NCI-H69 (cell line): ENCODE measurements at regions not wholly inside any gene's neighbourhood (a gene's known extent, or its start where the extent isn't known, plus 50 kb on each side); places are given as distances from the start of the nearest gene placed in this dataset.

Source experiments
- DNase-seq: peaks from one replicate; lab custom pipeline; 2025; lab: John Stamatoyannopoulos, UW

DNA sequence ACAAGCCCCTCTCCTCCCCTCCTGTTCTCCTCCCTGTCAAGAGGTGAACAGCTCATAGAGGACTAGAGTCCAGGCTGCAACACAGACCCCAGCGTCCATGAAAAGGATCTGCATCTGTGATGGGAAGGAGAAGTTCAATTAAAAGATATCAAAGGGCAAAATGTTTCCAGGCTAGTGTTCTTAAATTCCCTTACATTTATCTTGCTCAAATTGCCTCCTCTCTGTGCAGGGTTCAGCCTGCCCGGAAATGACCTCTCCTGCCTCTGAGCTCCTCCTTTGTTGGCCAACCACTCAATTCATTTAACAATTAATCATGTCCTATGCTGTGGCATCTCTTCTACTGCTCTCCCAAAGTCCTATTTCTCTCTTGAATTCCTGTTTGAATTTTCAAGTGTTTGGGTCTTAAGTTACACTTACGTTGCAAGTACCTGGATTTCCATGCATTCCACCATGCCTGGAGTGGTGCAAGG, 105.3 kb downstream of the TSN start:
- no peak for DNase-seq

DNA sequence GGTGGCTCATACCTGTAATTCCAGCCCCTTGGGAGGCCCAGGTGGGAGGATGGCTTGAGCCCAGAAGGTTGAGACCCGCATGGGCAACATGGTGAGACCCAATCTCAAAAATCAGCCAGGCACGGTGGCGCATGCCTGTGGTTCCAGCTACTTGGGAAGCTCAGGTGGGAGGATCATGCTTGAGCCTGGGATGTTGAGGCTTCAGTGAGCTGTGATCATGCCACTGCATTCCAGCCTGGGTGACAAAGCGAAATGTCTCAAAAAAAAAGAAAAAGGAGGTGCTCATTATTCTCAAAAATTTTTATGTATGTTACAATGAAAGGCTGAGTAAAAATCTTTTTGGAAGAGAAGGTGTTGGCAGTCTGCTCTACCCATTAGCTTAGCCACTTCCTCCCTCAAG, 106.8 kb downstream of the TSN start:
- DNase-seq = no peak

DNA sequence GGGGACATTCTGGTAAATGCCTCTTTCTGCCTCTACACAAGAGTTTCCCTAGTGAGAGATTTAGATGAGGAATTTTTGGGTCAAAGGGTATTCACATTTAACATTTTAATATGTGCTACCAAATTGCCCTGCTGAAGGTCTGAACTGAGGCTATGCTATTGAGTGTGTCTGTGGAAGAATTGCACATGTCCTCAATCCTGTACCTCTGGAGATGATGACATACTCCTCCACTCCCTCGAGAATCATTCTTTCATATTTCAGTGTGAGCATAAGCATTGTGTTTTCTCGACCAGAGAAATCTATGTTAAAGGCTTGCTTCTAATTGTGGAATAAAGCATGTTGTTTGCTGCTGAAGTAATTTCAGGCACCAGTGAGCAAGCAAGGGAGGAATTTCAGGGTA, 110.5 kb downstream of the TSN start:
- DNase-seq = no peak

DNA sequence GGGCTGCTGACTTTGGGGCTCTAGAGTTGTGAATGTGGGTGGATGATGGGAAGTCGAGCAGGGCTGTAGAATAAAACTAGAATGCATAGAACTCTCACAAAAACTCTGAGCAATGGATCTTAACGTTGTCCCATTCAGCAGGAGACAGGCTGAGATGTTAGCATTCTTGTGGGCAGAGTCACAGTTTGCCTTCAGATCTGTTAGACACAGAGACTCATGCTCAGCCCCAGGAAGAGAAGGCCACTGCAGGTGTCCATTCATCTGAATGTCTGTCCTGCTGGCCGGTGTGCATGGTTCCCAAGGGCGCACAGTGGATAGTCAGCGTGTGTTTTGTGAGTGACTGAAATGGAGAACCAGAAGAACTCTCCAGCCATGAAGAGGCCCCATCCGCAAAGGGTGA, 111.3 kb downstream of the TSN start:
- no peak for DNase-seq

DNA sequence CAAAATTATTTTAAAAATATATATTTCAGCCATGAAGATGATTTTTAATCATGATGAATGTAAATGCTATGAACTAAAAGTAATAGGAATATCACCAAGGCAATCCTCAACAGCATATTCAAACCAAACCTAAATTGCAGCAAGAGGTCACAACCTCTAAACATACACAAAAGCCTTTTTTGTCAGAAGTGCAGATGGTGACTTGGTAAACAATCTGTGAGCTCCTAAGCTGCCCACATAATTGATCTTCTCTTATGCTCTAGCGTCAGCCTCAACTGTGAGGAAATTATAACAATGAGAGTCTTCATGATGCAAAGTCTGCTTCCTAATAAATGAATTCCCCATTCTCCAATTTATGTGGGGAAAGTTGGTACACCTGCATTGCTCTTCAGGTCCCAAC, 113.2 kb downstream of the TSN start:
- peak; percentile 86 for DNase-seq

DNA sequence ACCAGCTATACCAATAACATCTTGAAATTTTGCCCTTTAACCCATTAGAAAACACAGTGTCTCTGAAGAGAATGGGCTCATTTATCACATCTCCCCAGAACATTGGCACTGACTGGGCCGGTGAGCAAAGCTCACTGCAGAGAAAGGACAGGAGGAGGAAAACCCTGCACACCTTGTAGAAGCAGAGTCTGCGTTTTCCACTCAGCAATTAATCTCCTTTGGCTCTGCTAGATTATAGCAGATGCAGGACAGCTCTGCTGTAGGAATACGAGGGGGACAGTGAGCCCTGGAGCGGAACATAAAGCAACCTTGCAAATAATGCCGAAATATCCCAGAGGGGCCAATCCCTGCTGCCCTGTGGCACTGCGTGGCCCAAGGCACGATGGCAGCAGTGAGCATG, 113.9 kb downstream of the TSN start:
- peak; percentile 64 for DNase-seq

DNA sequence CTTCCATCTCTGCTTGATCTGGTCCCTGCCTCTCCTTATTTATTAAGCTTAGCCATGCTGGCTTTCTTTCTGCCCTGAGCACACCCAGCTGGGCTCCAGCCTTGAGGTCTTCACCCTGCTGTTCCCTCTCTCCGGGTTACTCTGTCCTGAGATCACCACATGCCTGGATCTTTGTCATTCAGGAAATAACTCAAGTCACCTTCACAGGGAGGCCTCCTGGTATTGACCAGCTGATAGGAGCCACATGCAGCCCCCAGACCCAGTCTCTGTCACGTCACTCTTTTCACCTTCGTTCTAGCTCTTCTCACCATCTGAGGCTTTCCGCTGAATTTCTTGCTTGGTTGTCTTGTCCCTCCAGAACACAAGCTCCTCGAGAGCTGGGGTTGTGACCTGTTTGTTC, 114.4 kb downstream of the TSN start:
- DNase-seq = no peak

DNA sequence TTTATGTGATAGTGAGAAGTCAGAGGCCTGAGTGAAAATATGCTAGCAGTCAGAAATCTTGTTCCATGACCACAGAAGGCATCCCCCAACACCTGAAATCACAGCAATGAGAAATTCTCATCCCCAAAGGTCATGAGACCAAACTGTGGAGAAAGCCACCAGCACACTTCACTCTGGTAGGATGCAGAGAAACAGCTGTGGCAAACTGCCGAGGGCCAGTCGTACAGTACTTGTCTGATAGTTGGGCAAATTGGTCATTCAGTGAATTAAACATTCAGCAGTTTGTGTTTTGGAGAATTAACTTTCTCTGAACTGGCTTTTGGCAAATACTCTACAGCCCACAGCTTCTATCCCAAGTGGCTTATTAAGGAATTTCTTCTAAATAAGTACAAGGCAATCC, 117.2 kb downstream of the TSN start:
- no peak for DNase-seq

DNA sequence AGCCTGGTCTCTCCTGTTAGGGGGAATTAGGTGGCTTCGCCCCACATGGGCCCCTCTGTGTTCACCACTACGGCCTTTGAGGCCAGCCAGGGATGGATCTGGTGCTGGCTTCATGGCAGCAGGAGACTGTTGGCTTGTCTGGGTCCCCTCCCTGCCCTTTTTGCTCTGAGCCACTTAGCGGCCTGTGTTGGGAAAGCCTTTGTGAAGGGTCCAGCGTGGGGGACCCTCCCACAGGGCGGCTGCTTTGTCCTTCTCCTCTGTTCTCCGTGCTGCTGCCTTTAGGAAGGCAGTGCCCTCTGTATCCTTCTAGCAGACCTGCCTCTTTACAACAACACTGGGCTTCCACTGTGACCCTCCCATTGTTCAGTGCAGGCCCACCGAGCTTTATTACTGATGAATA, 118.4 kb downstream of the TSN start:
- no peak for DNase-seq

DNA sequence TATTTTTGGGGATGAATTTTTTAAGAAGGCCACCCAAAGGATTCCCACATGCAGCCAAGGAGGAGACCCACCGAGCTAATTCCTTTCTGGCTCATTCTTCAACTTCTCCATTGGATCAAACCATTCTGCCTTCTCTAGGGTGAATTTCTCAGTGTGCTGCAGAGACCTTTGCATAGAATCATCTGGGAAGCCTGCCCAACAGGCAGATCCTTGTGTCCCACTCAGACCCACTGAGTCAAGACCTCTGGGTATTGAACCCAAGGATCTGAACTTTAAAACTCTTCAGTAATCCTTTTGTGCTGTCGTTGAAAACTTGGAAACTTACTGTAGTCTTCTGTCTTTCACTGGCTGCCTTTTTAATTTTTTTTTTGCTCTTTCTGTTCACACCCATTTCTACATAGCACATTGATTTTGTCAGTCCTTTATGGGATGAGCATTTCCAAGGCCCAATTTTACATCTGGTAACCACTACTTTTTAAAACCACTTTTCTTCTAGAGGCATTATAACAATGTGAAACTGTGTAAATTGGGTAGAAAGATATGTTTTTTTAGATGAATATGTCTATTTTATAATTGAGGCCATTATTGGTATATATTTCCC, 120.2 kb downstream of the TSN start:
- DNase-seq = no peak

DNA sequence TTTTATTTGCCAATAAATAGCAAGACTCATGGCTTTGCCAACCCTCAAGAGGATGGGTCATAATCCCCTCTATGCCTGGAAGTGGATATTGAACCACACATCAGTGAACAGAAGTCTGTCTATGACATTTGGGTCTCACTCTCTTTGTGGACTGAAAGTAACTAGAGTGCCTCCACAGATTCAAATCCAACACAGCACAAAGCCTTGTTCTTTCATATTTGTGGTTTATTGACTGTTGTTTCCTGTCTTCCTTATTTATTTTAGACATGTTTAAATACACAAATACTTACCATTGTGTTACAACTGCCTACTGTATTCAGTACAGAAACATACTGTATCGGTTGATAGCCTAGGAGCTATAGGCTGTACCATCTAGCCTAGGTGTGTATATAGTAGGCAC, 121.9 kb downstream of the TSN start:
- DNase-seq = no peak

DNA sequence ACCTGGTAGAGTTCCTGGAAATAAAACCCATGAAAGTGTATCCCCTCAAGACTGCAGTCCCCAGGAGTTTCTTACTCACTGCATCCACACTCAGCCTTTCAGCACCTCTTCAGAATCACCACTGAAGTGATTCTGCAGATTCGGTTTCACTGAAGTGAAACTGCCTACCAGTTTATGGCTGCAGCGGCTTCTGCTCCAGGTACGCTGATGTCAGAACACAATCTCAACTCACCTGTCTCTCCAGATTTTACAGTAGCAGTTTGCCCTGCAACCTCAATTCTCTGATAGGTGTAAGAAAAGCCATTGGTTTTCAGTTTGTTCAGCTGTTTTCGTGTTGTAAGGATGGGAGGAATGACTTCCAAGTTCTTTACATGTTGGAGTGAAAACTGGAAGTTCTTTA, 124.8 kb downstream of the TSN start:
- DNase-seq = no peak

DNA sequence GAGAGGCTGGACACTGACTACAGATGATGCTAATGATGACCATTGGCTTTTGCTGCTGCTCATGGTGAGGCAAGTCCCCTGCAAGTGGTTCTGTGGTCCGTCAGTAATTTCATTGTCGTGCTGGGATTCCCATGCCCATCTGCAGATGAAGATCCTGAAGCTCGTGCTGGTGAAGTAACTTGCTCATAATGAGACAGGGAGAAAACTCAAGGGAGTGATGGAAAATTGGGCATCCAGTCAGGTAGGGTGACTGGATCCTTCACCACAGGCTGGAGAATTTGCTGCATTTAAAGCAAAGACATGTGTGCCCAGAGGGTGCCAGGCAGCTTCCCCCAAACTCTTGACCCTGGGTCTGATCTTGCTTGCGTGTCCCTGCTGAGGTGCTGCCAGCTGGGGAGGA, 125.6 kb downstream of the TSN start:
- DNase-seq = no peak

DNA sequence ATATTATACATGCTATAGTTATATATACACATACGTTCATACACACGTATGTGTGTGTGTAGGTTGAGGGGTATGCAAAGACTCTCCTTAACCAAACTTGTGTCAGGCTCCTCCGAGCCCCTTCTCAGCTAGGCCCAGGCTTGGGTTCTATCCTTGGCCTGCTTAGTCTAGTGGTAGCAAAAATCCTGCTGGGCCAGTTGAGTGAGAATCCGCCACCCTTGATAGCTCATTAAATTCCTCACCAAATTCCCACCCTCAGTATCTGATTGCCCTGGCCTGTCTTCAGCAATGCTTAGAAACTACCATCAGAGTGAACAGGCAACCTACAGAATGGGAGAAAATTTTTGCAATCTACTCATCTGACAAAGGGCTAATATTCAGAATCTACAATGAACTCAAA, 126.5 kb downstream of the TSN start:
- DNase-seq = no peak

DNA sequence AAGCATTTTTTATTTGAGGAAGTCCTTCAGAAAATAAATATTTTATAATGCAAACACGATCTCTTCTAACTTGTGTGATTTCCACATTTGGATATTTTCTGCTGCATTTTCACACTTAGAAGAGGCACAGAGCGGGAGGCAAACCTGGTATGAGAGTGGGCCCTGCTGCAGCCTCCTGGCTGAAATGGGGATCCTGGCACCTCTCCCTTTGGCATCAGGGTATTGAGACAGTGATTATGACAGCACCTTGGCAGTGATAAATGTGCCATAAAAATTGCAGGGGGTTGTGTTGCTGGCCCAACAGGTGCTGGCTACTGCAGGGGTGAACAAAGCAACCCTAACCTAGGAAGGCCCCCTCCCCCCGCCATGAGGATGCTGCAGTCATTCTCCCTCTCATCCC, 128.6 kb downstream of the TSN start:
- peak; percentile 61 for DNase-seq

DNA sequence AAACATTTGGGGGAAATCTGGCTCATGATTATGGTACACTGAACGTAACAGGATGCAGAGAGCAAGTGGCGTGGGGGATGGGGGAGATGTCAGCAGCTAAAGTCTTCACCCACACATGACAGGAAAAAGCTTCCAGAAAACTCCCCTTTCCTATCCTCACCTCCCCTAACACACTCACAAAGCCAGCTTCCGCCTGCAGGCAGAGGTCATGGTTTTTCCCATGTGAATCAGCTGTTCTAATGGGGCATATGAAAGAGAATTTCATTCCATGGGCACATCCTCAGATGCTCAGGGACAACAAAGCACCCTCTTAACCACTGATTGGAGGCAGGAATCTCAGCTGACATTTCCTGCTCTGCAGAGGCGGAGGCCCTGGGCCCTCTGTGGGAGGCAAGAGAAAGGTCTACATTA, 129.1 kb downstream of the TSN start:
- DNase-seq = peak; percentile 66

DNA sequence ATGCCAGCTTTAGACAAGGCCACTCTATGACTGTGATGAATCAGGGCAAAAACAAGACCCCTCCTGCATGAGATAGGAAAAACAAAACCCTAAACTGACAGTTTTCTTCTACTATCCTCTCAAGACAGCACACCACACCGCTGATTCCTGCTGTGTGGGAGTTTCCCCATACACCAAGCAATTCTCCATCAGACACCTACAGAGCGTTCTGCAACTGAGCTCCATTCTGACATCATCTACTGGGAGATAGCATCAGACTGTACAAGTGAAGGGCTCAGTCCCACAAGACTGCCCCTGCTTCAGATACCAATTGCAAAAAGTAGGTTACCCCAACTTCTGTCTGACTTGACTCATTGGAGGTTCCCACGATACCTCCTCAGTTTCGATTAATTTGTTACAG, 130.6 kb downstream of the TSN start:
- no peak for DNase-seq

DNA sequence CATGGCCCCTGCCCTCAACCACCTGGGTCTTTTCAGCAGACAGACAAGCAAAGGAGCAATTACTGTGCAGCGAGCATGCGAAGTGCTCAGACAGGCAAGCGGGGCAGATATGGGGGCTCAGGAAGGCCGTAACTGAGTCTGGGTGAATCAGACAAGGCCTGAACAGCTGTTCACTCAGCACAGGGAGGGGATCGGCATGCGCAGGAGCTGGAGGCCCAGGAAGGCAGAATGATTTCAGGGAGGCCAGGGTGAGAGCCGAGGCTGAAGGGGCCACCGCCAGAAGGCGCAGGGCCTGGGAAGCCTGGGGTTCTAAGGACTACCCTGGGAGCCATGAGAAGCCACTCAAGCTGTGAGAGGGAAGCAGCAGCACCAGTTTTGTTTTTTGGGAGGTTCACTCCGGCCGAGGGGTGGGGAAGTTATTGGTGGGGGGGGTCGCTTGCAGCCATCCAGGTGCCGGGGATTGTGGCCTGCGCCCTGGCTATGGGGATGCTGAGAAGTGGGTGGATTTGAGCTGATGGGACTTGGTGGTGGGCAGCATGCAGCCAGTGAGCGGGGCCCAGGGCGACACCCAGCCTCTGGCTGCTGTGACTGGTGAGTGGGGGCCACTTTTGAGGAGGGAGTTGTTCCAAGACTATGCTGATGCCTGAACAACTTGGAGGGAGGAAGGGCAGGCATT, 132.2 kb downstream of the TSN start:
- no peak for DNase-seq

DNA sequence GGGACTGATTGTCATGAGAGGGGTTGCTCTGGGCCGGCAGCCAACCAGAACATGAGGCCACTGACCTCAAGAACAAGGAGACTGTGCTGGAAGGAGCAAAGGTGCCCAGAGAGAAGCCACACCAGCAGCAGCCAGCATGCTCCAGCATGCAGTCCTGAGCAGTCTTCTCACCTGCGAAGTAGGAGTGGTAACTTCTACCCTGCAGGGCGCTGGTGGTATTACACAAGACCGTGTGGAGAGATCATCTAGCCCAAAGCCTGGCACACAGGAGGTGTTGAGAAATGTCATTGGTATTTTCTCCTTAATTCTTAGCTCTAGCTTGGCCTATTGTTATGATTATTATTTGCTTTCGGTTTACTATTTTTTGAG, 132.7 kb downstream of the TSN start:
- peak; percentile 34 for DNase-seq

DNA sequence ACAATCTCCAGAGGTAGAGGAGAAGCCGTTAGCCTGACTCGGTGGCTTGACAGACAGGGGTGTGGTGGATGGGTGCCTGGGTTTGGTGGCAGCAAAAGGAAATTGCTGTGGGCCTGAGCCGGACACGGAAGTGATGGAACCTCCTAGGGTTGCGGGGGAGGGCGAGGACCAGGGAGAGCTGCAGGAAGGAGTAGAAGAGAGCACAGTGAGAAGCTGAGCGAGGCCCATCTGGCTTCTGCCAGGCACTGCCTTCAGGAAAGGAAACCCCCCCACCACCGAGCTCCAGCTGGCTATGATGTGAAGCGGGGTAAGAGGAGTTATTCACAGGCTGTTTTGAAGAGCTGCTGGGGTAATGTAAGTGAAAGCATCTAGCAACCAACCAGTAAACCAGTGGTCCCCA, 134.6 kb downstream of the TSN start:
- DNase-seq = no peak

DNA sequence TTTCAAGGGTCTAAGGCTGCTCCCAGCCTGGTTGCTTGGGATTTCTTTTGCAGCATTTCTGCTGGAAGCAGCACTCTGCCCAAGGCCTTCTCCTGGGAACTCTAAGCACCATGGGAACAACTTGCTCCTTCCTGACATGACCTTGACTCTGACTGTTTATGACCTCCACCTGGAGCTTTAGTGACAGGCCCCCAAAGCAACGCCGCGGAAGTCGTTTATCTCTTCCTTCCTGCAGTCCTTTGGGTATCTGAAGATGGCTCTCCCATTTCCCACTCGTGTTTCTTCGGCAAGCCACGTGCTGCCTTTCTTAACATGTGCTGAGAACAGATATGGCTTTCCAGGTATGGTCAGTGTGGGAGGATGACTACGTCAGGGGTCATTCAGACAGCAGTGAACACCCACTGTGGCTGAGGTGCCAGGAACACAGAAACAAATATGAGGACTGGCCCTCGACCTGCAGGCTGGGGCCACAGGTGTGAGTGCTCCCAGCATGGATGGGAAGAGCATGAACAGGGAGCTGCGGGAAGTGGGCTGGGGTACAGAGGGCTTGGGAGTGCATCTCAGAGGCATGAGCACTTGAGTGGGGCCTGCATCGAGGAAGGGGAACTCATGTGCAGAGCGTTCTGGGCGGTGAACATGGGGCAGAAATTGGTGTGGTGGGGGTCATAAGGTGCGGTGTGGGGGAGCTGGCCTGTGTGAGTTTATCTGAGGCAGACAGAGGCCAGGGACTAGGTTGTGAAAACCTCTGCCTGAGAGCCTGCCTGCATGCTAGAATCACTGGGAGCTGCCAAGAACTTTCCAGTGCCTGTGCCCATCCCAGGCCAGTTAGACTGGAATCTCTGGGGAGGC, 140.5 kb downstream of the TSN start:
- no peak for DNase-seq

DNA sequence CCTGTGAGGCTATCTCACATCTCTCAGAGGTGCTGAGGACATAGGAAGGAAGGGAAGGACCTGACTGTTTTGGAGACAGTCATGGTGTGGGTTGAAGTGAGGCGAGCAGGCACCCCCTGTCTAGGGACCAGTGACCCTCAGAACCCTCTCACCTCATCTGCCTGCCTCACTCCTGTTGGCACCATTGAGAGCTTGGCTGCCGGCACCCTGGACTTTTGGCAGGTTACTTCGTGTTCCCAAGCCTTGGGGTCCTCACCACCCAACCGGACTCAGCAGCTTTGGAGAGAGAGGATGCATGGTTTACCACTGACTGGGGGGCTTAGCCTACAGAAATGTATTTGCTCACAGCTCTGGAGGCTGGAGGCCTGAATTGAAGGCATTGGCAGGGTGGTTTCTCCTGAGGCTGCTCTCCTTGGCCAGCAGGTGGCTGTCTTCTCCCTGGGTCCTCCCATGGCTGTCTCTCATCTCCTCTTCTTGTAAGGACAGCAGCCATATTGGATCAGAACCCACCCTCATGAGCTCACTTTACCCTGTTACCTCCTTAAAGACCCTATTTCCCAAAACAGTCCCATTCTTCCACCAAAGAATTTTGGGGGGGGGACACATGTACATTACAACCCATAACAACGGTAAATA, 142.0 kb downstream of the TSN start:
- DNase-seq = peak; percentile 72

DNA sequence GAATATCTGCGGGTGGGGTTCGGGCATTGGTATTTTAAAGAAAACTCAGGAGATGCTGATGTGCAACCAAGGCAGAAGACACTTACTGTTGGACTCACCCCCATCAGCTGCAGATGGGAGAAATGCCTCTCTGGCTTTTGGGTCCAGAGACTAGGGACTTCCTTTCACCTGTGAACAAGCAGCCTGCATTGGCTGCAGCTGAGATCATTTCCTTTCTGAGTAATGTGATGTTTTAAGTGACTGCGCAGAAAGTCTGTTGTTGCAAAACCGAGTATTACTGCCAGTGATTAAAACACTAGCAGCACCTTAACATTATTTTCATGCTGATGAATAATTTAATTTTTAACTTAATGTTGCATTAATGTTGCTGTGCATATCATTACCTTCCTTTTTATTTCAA, 143.0 kb downstream of the TSN start:
- DNase-seq = no peak
